MM.1S (cell line): ENCODE measurements at regions not wholly inside any gene's neighbourhood (a gene's known extent, or its start where the extent isn't known, plus 50 kb on each side); places are given as distances from the start of the nearest gene placed in this dataset.

Experiments used
- DNase-seq: peaks from one replicate; pipeline ENCODE4 v3.0.0-alpha.2; 2015
- H2AFZ ChIP-seq: fragments of 300-600 bp; sonication (generic); 2 replicates; pipeline ENCODE4 v1.6.0; 2016; ENCODE audit warnings: antibody characterized with exemption, low read length
- H3F3A ChIP-seq: fragments of 300-600 bp; sonication (generic); 2 replicates; pipeline ENCODE4 v1.6.1; 2016; ENCODE audit warnings: mild to moderate bottlenecking, antibody characterized with exemption, low read length, moderate library complexity, mixed read lengths; ENCODE audit not compliant: insufficient read depth
- H3K27ac ChIP-seq: fragments of 300-600 bp; sonication (generic); 2 replicates; pipeline ENCODE4 v1.5.1; 2016; ENCODE audit warnings: mild to moderate bottlenecking, low read length
- H3K27me3 ChIP-seq: fragments of 300-600 bp; sonication (generic); replicated peaks from 2 replicates; pipeline ENCODE4 v1.6.0; 2016; ENCODE audit warnings: low read length; ENCODE audit not compliant: insufficient read depth
- H3K36me3 ChIP-seq: fragments of 300-600 bp; sonication (generic); replicated peaks from 2 replicates; pipeline ENCODE4 v1.6.1; 2016; ENCODE audit warnings: mild to moderate bottlenecking, low read length, mixed read lengths; ENCODE audit not compliant: insufficient read depth
- H3K4me1 ChIP-seq: fragments of 300-600 bp; sonication (generic); 2 replicates; pipeline ENCODE4 v1.6.1; 2016; ENCODE audit warnings: low read length, mixed read lengths
- H3K4me2 ChIP-seq: fragments of 300-600 bp; sonication (generic); 2 replicates; pipeline ENCODE4 v1.6.0; 2016; ENCODE audit warnings: low read depth, low read length
- H3K4me3 ChIP-seq: fragments of 300-600 bp; sonication (generic); 2 replicates; pipeline ENCODE4 v1.5.1; 2016; ENCODE audit warnings: low read length, mixed read lengths
- H3K79me2 ChIP-seq: fragments of 300-600 bp; sonication (generic); 2 replicates; pipeline ENCODE4 v1.6.1; 2016; ENCODE audit warnings: mixed run types, low read length, mixed read lengths
- H3K9ac ChIP-seq: fragments of 300-600 bp; sonication (generic); 2 replicates; pipeline ENCODE4 v1.6.1; 2016; ENCODE audit warnings: low read length, mixed read lengths
- H3K9me2 ChIP-seq: fragments of 300-600 bp; sonication (generic); replicated peaks from 2 replicates; pipeline ENCODE4 v1.6.1; 2016; ENCODE audit warnings: mild to moderate bottlenecking, low read length, mixed read lengths; ENCODE audit not compliant: insufficient read depth
- H3K9me3 ChIP-seq: fragments of 300-600 bp; sonication (generic); replicated peaks from 2 replicates; pipeline ENCODE4 v1.6.1; 2016; ENCODE audit warnings: mild to moderate bottlenecking, low read length, mixed read lengths; ENCODE audit not compliant: insufficient read depth
- H4K20me1 ChIP-seq: fragments of 300-600 bp; sonication (generic); 2 replicates; pipeline ENCODE4 v1.6.1; 2016; ENCODE audit warnings: mild to moderate bottlenecking, low read length, moderate library complexity, mixed read lengths; ENCODE audit not compliant: insufficient read depth
- EZH2 ChIP-seq: fragments of 300-600 bp; sonication (generic); optimal IDR thresholded peaks from 2 replicates; pipeline ENCODE3; 2017; ENCODE audit warnings: low read depth, mild to moderate bottlenecking, antibody characterized with exemption, low read length, mixed read lengths
- EZH2phosphoT487 ChIP-seq: fragments of 300-600 bp; sonication (generic); IDR thresholded peaks from 2 replicates; pipeline ENCODE4 v1.6.1; 2018; ENCODE audit warnings: antibody characterized with exemption, low read length
- TF ChIP-seq, protein P1 (sequence below): fragments of 300-600 bp; sonication (generic); IDR thresholded peaks from 2 replicates; pipeline ENCODE4 v1.5.1; 2016; ENCODE audit warnings: antibody characterized with exemption, low read length, mixed read lengths

DNA sequence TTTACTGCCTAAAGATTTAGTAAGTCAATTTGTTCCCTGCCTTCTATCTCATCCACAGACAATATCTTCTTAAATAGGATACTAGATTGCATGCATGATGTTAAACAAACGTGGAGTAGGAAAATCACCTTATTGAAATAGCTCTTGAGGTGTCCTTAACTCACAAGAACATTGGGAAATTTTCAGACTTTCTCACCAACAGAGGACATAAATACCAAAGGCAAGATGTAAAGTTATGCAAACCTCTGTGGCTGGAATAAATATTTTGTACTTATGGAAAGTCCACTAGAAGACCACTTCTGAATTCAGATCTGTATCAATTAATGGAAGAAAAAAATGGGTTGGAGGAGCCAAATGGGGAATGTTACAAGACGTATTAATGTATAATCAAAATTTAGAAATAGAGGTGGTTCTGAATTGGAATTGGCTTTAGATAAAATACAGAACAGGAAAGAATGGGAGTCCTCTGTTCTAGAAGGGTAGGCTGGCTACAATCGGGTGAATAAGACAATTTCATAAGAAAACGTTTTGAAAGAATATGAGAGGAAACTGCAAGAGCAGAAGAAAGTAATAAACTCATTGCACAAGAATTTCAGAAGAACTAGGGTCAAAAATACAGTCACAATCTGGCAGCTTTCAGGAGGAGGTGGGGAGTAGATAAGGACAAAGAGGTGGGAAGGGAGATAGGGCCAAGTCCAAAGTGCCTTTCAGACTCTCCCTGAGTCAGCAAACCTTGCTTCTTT is 69.3 kb upstream of the FN1 start:
- H3K4me1 ChIP-seq = peaks cover 18% of the 10 kb centered on the region
- H3K9me2 ChIP-seq = no peaks in the 10 kb centered on the region
- H3K9ac ChIP-seq = no peak overlapping the region
- TF ChIP-seq, protein P1, sequence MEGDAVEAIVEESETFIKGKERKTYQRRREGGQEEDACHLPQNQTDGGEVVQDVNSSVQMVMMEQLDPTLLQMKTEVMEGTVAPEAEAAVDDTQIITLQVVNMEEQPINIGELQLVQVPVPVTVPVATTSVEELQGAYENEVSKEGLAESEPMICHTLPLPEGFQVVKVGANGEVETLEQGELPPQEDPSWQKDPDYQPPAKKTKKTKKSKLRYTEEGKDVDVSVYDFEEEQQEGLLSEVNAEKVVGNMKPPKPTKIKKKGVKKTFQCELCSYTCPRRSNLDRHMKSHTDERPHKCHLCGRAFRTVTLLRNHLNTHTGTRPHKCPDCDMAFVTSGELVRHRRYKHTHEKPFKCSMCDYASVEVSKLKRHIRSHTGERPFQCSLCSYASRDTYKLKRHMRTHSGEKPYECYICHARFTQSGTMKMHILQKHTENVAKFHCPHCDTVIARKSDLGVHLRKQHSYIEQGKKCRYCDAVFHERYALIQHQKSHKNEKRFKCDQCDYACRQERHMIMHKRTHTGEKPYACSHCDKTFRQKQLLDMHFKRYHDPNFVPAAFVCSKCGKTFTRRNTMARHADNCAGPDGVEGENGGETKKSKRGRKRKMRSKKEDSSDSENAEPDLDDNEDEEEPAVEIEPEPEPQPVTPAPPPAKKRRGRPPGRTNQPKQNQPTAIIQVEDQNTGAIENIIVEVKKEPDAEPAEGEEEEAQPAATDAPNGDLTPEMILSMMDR = no peak
- TF ChIP-seq EZH2phosphoT487 = no peak
- no peak for TF ChIP-seq EZH2
- H3K79me2 ChIP-seq = no peaks in the 10 kb centered on the region
- H3K4me3 ChIP-seq = no peak overlapping the region
- H3K9me3 ChIP-seq = no peaks in the 10 kb centered on the region
- DNase-seq = no peak
- H3F3A ChIP-seq = no peaks in the 10 kb centered on the region
- H3K27ac ChIP-seq = no peak overlapping the region
- no peaks in the 10 kb centered on the region for H3K27me3 ChIP-seq
- H4K20me1 ChIP-seq = no peaks in the 10 kb centered on the region
- no peak overlapping the region for H2AFZ ChIP-seq
- H3K4me2 ChIP-seq = no peak overlapping the region
- H3K36me3 ChIP-seq = no peaks in the 10 kb centered on the region

DNA sequence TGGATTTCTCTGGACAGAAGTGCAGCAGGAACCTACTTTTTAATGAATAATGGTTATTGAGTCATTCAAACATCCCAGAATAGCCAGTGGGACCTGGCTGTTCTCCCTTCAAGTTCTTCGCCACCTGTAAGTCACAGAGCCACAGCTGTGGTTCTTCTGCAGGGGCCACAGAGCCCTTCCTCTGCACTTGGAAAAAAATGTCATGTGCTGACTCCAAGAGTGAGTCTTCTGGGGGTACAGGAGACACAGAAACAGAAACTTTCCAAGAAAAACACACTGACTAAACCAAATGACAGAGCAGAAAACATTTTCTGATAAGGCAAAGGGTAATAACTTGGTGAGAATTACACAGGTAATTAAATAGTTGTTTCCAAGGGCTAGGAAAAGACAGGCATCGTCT is 68.7 kb upstream of the FN1 start:
- no peak for DNase-seq
- H3K27ac ChIP-seq = no peak overlapping the region
- no peaks in the 10 kb centered on the region for H4K20me1 ChIP-seq
- TF ChIP-seq, protein P1 = no peak
- TF ChIP-seq EZH2 = no peak
- no peak for TF ChIP-seq EZH2phosphoT487
- H3K36me3 ChIP-seq = no peaks in the 10 kb centered on the region
- H3F3A ChIP-seq = no peaks in the 10 kb centered on the region
- H2AFZ ChIP-seq = no peak overlapping the region
- H3K4me3 ChIP-seq = no peak overlapping the region
- peaks cover 18% of the 10 kb centered on the region for H3K4me1 ChIP-seq
- no peak overlapping the region for H3K4me2 ChIP-seq
- no peaks in the 10 kb centered on the region for H3K27me3 ChIP-seq
- H3K9ac ChIP-seq = no peak overlapping the region
- H3K9me2 ChIP-seq = no peaks in the 10 kb centered on the region
- no peaks in the 10 kb centered on the region for H3K9me3 ChIP-seq
- no peaks in the 10 kb centered on the region for H3K79me2 ChIP-seq

GRCh38 chr2:215503381-215503780 is 67.5 kb upstream of the FN1 start:
- H3K4me1 ChIP-seq = peaks cover 18% of the 10 kb centered on the region
- no peak for DNase-seq
- H3K4me2 ChIP-seq = no peak overlapping the region
- no peak overlapping the region for H3K9ac ChIP-seq
- H3K9me3 ChIP-seq = no peaks in the 10 kb centered on the region
- H3K27ac ChIP-seq = no peak overlapping the region
- H3K9me2 ChIP-seq = no peaks in the 10 kb centered on the region
- no peak for TF ChIP-seq EZH2phosphoT487
- TF ChIP-seq, protein P1 = no peak
- no peak for TF ChIP-seq EZH2
- H3K27me3 ChIP-seq = no peaks in the 10 kb centered on the region
- H3K4me3 ChIP-seq = no peak overlapping the region
- no peaks in the 10 kb centered on the region for H3K79me2 ChIP-seq
- no peaks in the 10 kb centered on the region for H3F3A ChIP-seq
- no peaks in the 10 kb centered on the region for H4K20me1 ChIP-seq
- H3K36me3 ChIP-seq = no peaks in the 10 kb centered on the region
- H2AFZ ChIP-seq = no peak overlapping the region
